ENCODE measurements at regions not wholly inside any gene's neighbourhood (a gene's known extent, or its start where the extent isn't known, plus 50 kb on each side); places are given as distances from the start of the nearest gene placed in this dataset.
"Not testable (repeated sequence)": the region's sequence is repeated elsewhere in the genome, so short reads cannot be mapped to it uniquely, and the experiment has no call there.

- FAIRE-seq (no peak), DNase-seq (ENCODE audit: low read depth) (no peak)
- no peaks in the 10 kb centered on the region for H3K36me3 ChIP-seq (ENCODE audit: control insufficient read depth, insufficient read depth, low read length)
- H3K4me3 ChIP-seq (ENCODE audit: low read depth, low read length), result no peak overlapping the region
- no peak for TF ChIP-seq CTCF (IDR thresholded peaks at IDR 0.05; ENCODE audit: insufficient read depth, low read length, severe bottlenecking)
- H3K27me3 ChIP-seq (ENCODE audit: control insufficient read depth, insufficient read depth, low read length), result no peaks in the 10 kb centered on the region
These were observed 361.0 kb upstream of the NT5C1B start for GRCh38 chr2:18950361-18950851.

GRCh38 chr2:18949871-18950270 is 360.5 kb upstream of the NT5C1B start:
- Histone ChIP-seq H3K27me3 (ENCODE audit: control insufficient read depth, insufficient read depth, low read length) (no peaks in the 10 kb centered on the region), H3K4me3 (ENCODE audit: low read depth, low read length) (no peak overlapping the region), H3K36me3 (ENCODE audit: control insufficient read depth, insufficient read depth, low read length) (no peaks in the 10 kb centered on the region)
- FAIRE-seq (no peak), DNase-seq (ENCODE audit: low read depth) (no peak)
- TF ChIP-seq CTCF (IDR thresholded peaks at IDR 0.05; ENCODE audit: insufficient read depth, low read length, severe bottlenecking), result no peak

- DNase-seq (ENCODE audit: low read depth), result no peak
- H3K27me3 ChIP-seq (ENCODE audit: control insufficient read depth, insufficient read depth, low read length), result no peaks in the 10 kb centered on the region
- no peak for TF ChIP-seq CTCF (IDR thresholded peaks at IDR 0.05; ENCODE audit: insufficient read depth, low read length, severe bottlenecking)
- no peak for FAIRE-seq
- no peak overlapping the region for H3K4me3 ChIP-seq (ENCODE audit: low read depth, low read length)
- no peaks in the 10 kb centered on the region for H3K36me3 ChIP-seq (ENCODE audit: control insufficient read depth, insufficient read depth, low read length)
These were observed 350.8 kb upstream of the NT5C1B start for GRCh38 chr2:18940184-18940583.

- not testable (repeated sequence) for H3K27me3 ChIP-seq (ENCODE audit: control insufficient read depth, insufficient read depth, low read length); FAIRE-seq; DNase-seq (ENCODE audit: low read depth); H3K4me3 ChIP-seq (ENCODE audit: low read depth, low read length); H3K36me3 ChIP-seq (ENCODE audit: control insufficient read depth, insufficient read depth, low read length)
These were observed 350.4 kb upstream of the NT5C1B start for GRCh38 chr2:18939740-18940139.

GRCh38 chr2:18934886-18935285 is 345.5 kb upstream of the NT5C1B start:
- H3K36me3 ChIP-seq (ENCODE audit: control insufficient read depth, insufficient read depth, low read length), result no peaks in the 10 kb centered on the region
- H3K27me3 ChIP-seq (ENCODE audit: control insufficient read depth, insufficient read depth, low read length), result no peaks in the 10 kb centered on the region
- no peak for FAIRE-seq
- DNase-seq (ENCODE audit: low read depth), result peak; percentile 17
- no peak overlapping the region for H3K4me3 ChIP-seq (ENCODE audit: low read depth, low read length)
- no peak for TF ChIP-seq CTCF (IDR thresholded peaks at IDR 0.05; ENCODE audit: insufficient read depth, low read length, severe bottlenecking)

GRCh38 chr2:18932853-18933252 is 343.5 kb upstream of the NT5C1B start:
- FAIRE-seq (no peak), DNase-seq (ENCODE audit: low read depth) (no peak)
- H3K27me3 ChIP-seq (ENCODE audit: control insufficient read depth, insufficient read depth, low read length), result no peaks in the 10 kb centered on the region
- no peaks in the 10 kb centered on the region for H3K36me3 ChIP-seq (ENCODE audit: control insufficient read depth, insufficient read depth, low read length)
- TF ChIP-seq CTCF (IDR thresholded peaks at IDR 0.05; ENCODE audit: insufficient read depth, low read length, severe bottlenecking), result no peak
- no peak overlapping the region for H3K4me3 ChIP-seq (ENCODE audit: low read depth, low read length)
